RWPE2 (cell line): ENCODE measurements at regions not wholly inside any gene's neighbourhood (a gene's known extent, or its start where the extent isn't known, plus 50 kb on each side); places are given as distances from the start of the nearest gene placed in this dataset.

Experiments used
- ATAC-seq: fragments of 200-7000 bp; cut with Tn5 transposase; 3 replicates; pipeline ENCODE4 v1.9.1; 2021; ENCODE audit warnings: low read depth
- DNase-seq: peaks from one replicate; pipeline ENCODE4 v3.0.0-alpha.2; 2020; ENCODE audit warnings: low spot score
- H3K27ac ChIP-seq: fragments of 450-650 bp; 2 replicates; pipeline ENCODE4 v1.5.1; 2017; ENCODE audit warnings: mild to moderate bottlenecking; ENCODE audit not compliant: poor library complexity, severe bottlenecking
- H3K27me3 ChIP-seq: fragments of 250-450 bp; sonication (Bioruptor Pico); 2 replicates; pipeline ENCODE4 v1.5.1; 2021; ENCODE audit warnings: mild to moderate bottlenecking, moderate library complexity; ENCODE audit not compliant: insufficient read depth, poor library complexity, severe bottlenecking
- H3K36me3 ChIP-seq: fragments of 250-450 bp; sonication (Bioruptor Pico); 2 replicates; pipeline ENCODE4 v1.5.1; 2020; ENCODE audit warnings: low read depth, mild to moderate bottlenecking, moderate library complexity
- H3K4me1 ChIP-seq: fragments of 250-450 bp; sonication (Bioruptor Pico); 2 replicates; pipeline ENCODE4 v1.5.1; 2021; ENCODE audit warnings: mild to moderate bottlenecking, moderate library complexity; ENCODE audit not compliant: insufficient read depth, poor library complexity, severe bottlenecking
- H3K4me3 ChIP-seq: fragments of 250-450 bp; sonication (Bioruptor Pico); 2 replicates; pipeline ENCODE4 v1.5.1; 2021; ENCODE audit warnings: mild to moderate bottlenecking, moderate library complexity; ENCODE audit not compliant: severe bottlenecking
- H3K9me3 ChIP-seq: fragments of 250-450 bp; sonication (Bioruptor Pico); 2 replicates; pipeline ENCODE4 v1.5.1; 2021; ENCODE audit warnings: mild to moderate bottlenecking, moderate library complexity; ENCODE audit not compliant: severe bottlenecking
- CTCF ChIP-seq: fragments of 450-650 bp; IDR thresholded peaks from one replicate; pipeline ENCODE4 v1.5.1; 2017; ENCODE audit warnings: mild to moderate bottlenecking, moderate library complexity; ENCODE audit not compliant: poor library complexity, severe bottlenecking

- Histone ChIP-seq H3K9me3 (no peaks in the 10 kb centered on the region), H3K36me3 (no peaks in the 10 kb centered on the region), H3K27me3 (no peaks in the 10 kb centered on the region), H3K4me1 (peaks cover 13% of the 10 kb centered on the region), H3K4me3 (no peak overlapping the region), H3K27ac (no peak overlapping the region)
- no peak for DNase-seq
- no peak for ATAC-seq
- TF ChIP-seq CTCF: no peak
Measured at GRCh38 chr16:77594057-77594456, 128.3 kb upstream of the NUDT7 start.

GRCh38 chr16:77594799-77595596 is 127.3 kb upstream of the NUDT7 start:
- Histone ChIP-seq H3K27ac (no peak overlapping the region), H3K4me1 (peaks cover 13% of the 10 kb centered on the region), H3K4me3 (no peak overlapping the region), H3K27me3 (no peaks in the 10 kb centered on the region), H3K36me3 (no peaks in the 10 kb centered on the region), H3K9me3 (no peaks in the 10 kb centered on the region)
- ATAC-seq: no peak
- no peak for TF ChIP-seq CTCF
- no peak for DNase-seq

- H3K9me3 ChIP-seq: no peaks in the 10 kb centered on the region
- ATAC-seq (peak; percentile 90), DNase-seq (no peak)
- H3K27me3 ChIP-seq: no peaks in the 10 kb centered on the region
- no peaks in the 10 kb centered on the region for H3K36me3 ChIP-seq
- no peak overlapping the region for H3K4me3 ChIP-seq
- H3K4me1 ChIP-seq: peaks cover 13% of the 10 kb centered on the region
- peak overlapping the region; percentile 46 for H3K27ac ChIP-seq
- no peak for TF ChIP-seq CTCF
Measured at GRCh38 chr16:77596261-77596660, 126.1 kb upstream of the NUDT7 start.

- peak; percentile 52; the same call in 1 of the 3 replicates for ATAC-seq
- Histone ChIP-seq H3K4me1 (peaks cover 13% of the 10 kb centered on the region), H3K27me3 (no peaks in the 10 kb centered on the region), H3K9me3 (no peaks in the 10 kb centered on the region), H3K36me3 (no peaks in the 10 kb centered on the region), H3K27ac (no peak overlapping the region), H3K4me3 (no peak overlapping the region)
- TF ChIP-seq CTCF: peak; percentile 86
- DNase-seq: no peak
Measured at GRCh38 chr16:77599793-77600415, 122.4 kb upstream of the NUDT7 start.

- H3K27ac ChIP-seq: no peak overlapping the region
- DNase-seq (no peak), ATAC-seq (no peak)
- TF ChIP-seq CTCF: no peak
- H3K27me3 ChIP-seq: no peaks in the 10 kb centered on the region
- H3K9me3 ChIP-seq: no peaks in the 10 kb centered on the region
- H3K4me1 ChIP-seq: peaks cover 13% of the 10 kb centered on the region
- no peak overlapping the region for H3K4me3 ChIP-seq
- H3K36me3 ChIP-seq: no peaks in the 10 kb centered on the region
Measured at GRCh38 chr16:77600555-77600954, 121.8 kb upstream of the NUDT7 start.
